PC-9 (cell line): ENCODE measurements at regions not wholly inside any gene's neighbourhood (a gene's known extent, or its start where the extent isn't known, plus 50 kb on each side); places are given as distances from the start of the nearest gene placed in this dataset.
"Not testable (repeated sequence)": the region's sequence is repeated elsewhere in the genome, so short reads cannot be mapped to it uniquely, and the experiment has no call there.

ENCODE experiments used
- BruUV-seq: library from RNA; stranded (reverse); fragments of 400-500 nt; replicated peaks from 2 replicates; lab custom pipeline; 2021; lab: Mats Ljungman, UMichigan
- CTCF ChIA-PET: fragments of 300-600 bp; sonication (Branson Sonifier 250); formaldehyde crosslinking; loops from one replicate; lab custom pipeline; 2022; ENCODE audit warnings: antibody characterized with exemption; lab: Charles Lee
- POLR2A ChIA-PET: fragments of 300-600 bp; sonication (Branson Sonifier 250); formaldehyde crosslinking; loops from one replicate; lab custom pipeline; 2022; ENCODE audit warnings: antibody characterized with exemption; ENCODE audit not compliant: unreplicated experiment; lab: Charles Lee
- DNase-seq, 2 experiments: peaks; one replicate each; pipeline versions ENCODE4 v3.0.0 to v3.0.0-alpha.2; 2015 to 2022; ENCODE audit warnings: mixed read lengths in 1 of 2
- H2AFZ ChIP-seq: fragments of 200-600 bp; sonication (generic); 2 replicates; pipeline ENCODE4 v1.8.1; 2017; ENCODE audit warnings: antibody characterized with exemption
- H3F3A ChIP-seq: fragments of 200-600 bp; sonication (generic); 2 replicates; pipeline ENCODE4 v1.8.1; 2017; ENCODE audit warnings: antibody characterized with exemption, mild to moderate bottlenecking, low read depth; ENCODE audit not compliant: insufficient read depth
- H3K27ac ChIP-seq: fragments of 200-600 bp; sonication (generic); 2 replicates; pipeline ENCODE4 v1.6.1; 2016; ENCODE audit warnings: mixed run types
- H3K27me3 ChIP-seq: fragments of 200-600 bp; sonication (generic); 2 replicates; pipeline ENCODE4 v1.6.1; 2016; ENCODE audit warnings: low read depth, mixed run types; ENCODE audit not compliant: insufficient read depth
- H3K36me3 ChIP-seq: fragments of 200-600 bp; sonication (generic); 2 replicates; pipeline ENCODE4 v1.6.1; 2016; ENCODE audit warnings: low read depth, mixed run types
- H3K4me1 ChIP-seq: fragments of 200-600 bp; sonication (generic); replicated peaks from 2 replicates; pipeline ENCODE4 v1.6.1; 2016; ENCODE audit warnings: mixed run types; ENCODE audit not compliant: insufficient read depth
- H3K4me2 ChIP-seq: fragments of 200-600 bp; sonication (generic); 2 replicates; pipeline ENCODE4 v1.6.1; 2017; ENCODE audit warnings: mixed run types
- H3K4me3 ChIP-seq: fragments of 200-600 bp; sonication (generic); 2 replicates; pipeline ENCODE4 v1.6.1; 2016; ENCODE audit warnings: mixed run types
- H3K79me2 ChIP-seq: fragments of 200-600 bp; sonication (generic); 2 replicates; pipeline ENCODE4 v1.6.1; 2017; ENCODE audit warnings: low read depth, mixed run types
- H3K9me2 ChIP-seq: fragments of 200-600 bp; sonication (generic); 2 replicates; pipeline ENCODE4 v1.8.1; 2017; ENCODE audit warnings: mild to moderate bottlenecking; ENCODE audit not compliant: insufficient read depth
- H3K9me3 ChIP-seq: fragments of 200-600 bp; sonication (generic); 2 replicates; pipeline ENCODE4 v1.8.1; 2016; ENCODE audit warnings: low read depth; ENCODE audit not compliant: insufficient read depth
- H4K20me1 ChIP-seq: fragments of 200-600 bp; sonication (generic); 2 replicates; pipeline ENCODE4 v1.8.1; 2017; ENCODE audit not compliant: insufficient read depth
- CTCF ChIP-seq: fragments of 200-600 bp; sonication (generic); conservative IDR thresholded peaks from 2 replicates; pipeline ENCODE4 v1.6.1; 2017; ENCODE audit warnings: mixed run types, antibody characterized with exemption, mild to moderate bottlenecking, moderate library complexity
- EZH2 ChIP-seq: fragments of 200-600 bp; sonication (generic); IDR thresholded peaks from 2 replicates; pipeline ENCODE4 v1.8.0; 2017; ENCODE audit warnings: antibody characterized with exemption, low read depth
- intact Hi-C: fragments of 100-400 bp; cut with micrococcal nuclease; formaldehyde crosslinking; loops from one replicate; pipeline ENCODE4 v1.10.0; 2022; ENCODE audit not compliant: unreplicated experiment

- Histone ChIP-seq H3F3A (no peaks in the 10 kb centered on the region), H3K79me2 (no peaks in the 10 kb centered on the region), H4K20me1 (no peaks in the 10 kb centered on the region), H2AFZ (no peak overlapping the region), H3K4me1 (no peaks in the 10 kb centered on the region), H3K9me3 (no peaks in the 10 kb centered on the region), H3K4me3 (no peak overlapping the region), H3K9me2 (no peaks in the 10 kb centered on the region), H3K27ac (no peak overlapping the region), H3K36me3 (no peaks in the 10 kb centered on the region), H3K27me3 (no peaks in the 10 kb centered on the region), H3K4me2 (no peak overlapping the region)
- ChIA-PET POLR2A (no interaction called here), CTCF (no interaction called here)
- intact Hi-C loops: no loop called here
- BruUV-seq: no TSS peak
- TF ChIP-seq EZH2 (no peak), CTCF (no peak)
- DNase-seq: no peak
Observed at GRCh38 chr6:121595646-121596045, 160.2 kb downstream of the GJA1 start.

GRCh38 chr6:121596441-121596840 is 161.0 kb downstream of the GJA1 start:
- no peak for TF ChIP-seq CTCF
- TF ChIP-seq EZH2: no peak
- Histone ChIP-seq H3K27me3 (no peaks in the 10 kb centered on the region), H3K9me2 (no peaks in the 10 kb centered on the region), H3K9me3 (no peaks in the 10 kb centered on the region), H3K4me3 (no peak overlapping the region), H4K20me1 (no peaks in the 10 kb centered on the region), H3K4me2 (no peak overlapping the region), H2AFZ (no peak overlapping the region), H3K79me2 (no peaks in the 10 kb centered on the region), H3F3A (no peaks in the 10 kb centered on the region), H3K36me3 (no peaks in the 10 kb centered on the region), H3K4me1 (no peaks in the 10 kb centered on the region), H3K27ac (no peak overlapping the region)
- CTCF ChIA-PET: no interaction called here
- DNase-seq: no peak
- POLR2A ChIA-PET: no interaction called here
- intact Hi-C loops: no loop called here
- BruUV-seq: no TSS peak

- H3K27ac ChIP-seq: no peak overlapping the region
- H3K27me3 ChIP-seq: no peaks in the 10 kb centered on the region
- intact Hi-C loops: no loop called here
- H3K4me3 ChIP-seq: no peak overlapping the region
- BruUV-seq: no TSS peak
- 0 out of 2 replicates have a peak overlapping the region, but pooled peaks have one; percentile 34 for H2AFZ ChIP-seq
- H4K20me1 ChIP-seq: no peaks in the 10 kb centered on the region
- ChIA-PET CTCF (no interaction called here), POLR2A (no interaction called here)
- no peaks in the 10 kb centered on the region for H3K79me2 ChIP-seq
- no peak overlapping the region for H3K4me2 ChIP-seq
- DNase-seq: no peak
- no peaks in the 10 kb centered on the region for H3F3A ChIP-seq
- no peaks in the 10 kb centered on the region for H3K36me3 ChIP-seq
- peaks cover 5% of the 10 kb centered on the region; the same call in 1 of the 2 replicates for H3K4me1 ChIP-seq
- H3K9me2 ChIP-seq: no peaks in the 10 kb centered on the region
- H3K9me3 ChIP-seq: no peaks in the 10 kb centered on the region
- no peak for TF ChIP-seq CTCF
- no peak for TF ChIP-seq EZH2
Observed at GRCh38 chr6:121597654-121598053, 162.2 kb downstream of the GJA1 start.

GRCh38 chr6:121599331-121599730 is 163.9 kb downstream of the GJA1 start:
- POLR2A ChIA-PET, H3K27ac ChIP-seq, H3K4me3 ChIP-seq, H2AFZ ChIP-seq, H3K9me2 ChIP-seq, H3K79me2 ChIP-seq, H3K36me3 ChIP-seq, H3K4me2 ChIP-seq, CTCF ChIA-PET, H3F3A ChIP-seq, H3K27me3 ChIP-seq, DNase-seq, H4K20me1 ChIP-seq, H3K9me3 ChIP-seq, BruUV-seq, intact Hi-C loops: not testable (repeated sequence)
- H3K4me1 ChIP-seq: peaks cover 18% of the 10 kb centered on the region
